RPMI8226 (cell line): ENCODE measurements at regions not wholly inside any gene's neighbourhood (a gene's known extent, or its start where the extent isn't known, plus 50 kb on each side); places are given as distances from the start of the nearest gene placed in this dataset.

Experiments
- DNase-seq: peaks from one replicate; pipeline ENCODE4 v3.0.0-alpha.2; 2015

- DNase-seq = no peak
Observed at GRCh38 chrX:146154191-146154590, 336.6 kb downstream of the SLITRK2 start.

GRCh38 chrX:146160443-146161203 lies 343.0 kb downstream of the SLITRK2 start:
- DNase-seq = no peak

- no peak for DNase-seq
Observed at GRCh38 chrX:146173742-146174141, 356.1 kb downstream of the SLITRK2 start.

GRCh38 chrX:146181858-146182257 lies 364.2 kb downstream of the SLITRK2 start:
- no peak for DNase-seq

- no peak for DNase-seq
Observed at GRCh38 chrX:146186540-146186939, 368.9 kb downstream of the SLITRK2 start.

GRCh38 chrX:146189371-146189770 lies 371.7 kb downstream of the SLITRK2 start:
- no peak for DNase-seq

GRCh38 chrX:146208821-146209220 lies 391.2 kb downstream of the SLITRK2 start:
- DNase-seq = no peak

- no peak for DNase-seq
Observed at GRCh38 chrX:146224442-146224841, 406.8 kb downstream of the SLITRK2 start.

- no peak for DNase-seq
Observed at GRCh38 chrX:146238173-146238572, 420.5 kb downstream of the SLITRK2 start.

- no peak for DNase-seq
Observed at GRCh38 chrX:146241902-146242301, 424.3 kb downstream of the SLITRK2 start.

GRCh38 chrX:146243041-146243440 lies 425.4 kb downstream of the SLITRK2 start:
- DNase-seq = no peak

- no peak for DNase-seq
Observed at GRCh38 chrX:146259207-146259606, 441.6 kb downstream of the SLITRK2 start.

GRCh38 chrX:146264763-146265375 lies 447.2 kb downstream of the SLITRK2 start:
- DNase-seq = no peak

GRCh38 chrX:146278381-146278780 lies 460.8 kb downstream of the SLITRK2 start:
- peak; percentile 13 for DNase-seq
